ENCODE measurements at regions not wholly inside any gene's neighbourhood (a gene's known extent, or its start where the extent isn't known, plus 50 kb on each side); places are given as distances from the start of the nearest gene placed in this dataset.

- DNase-seq (ENCODE audit: low read depth, low spot score) = peak; percentile 93
- no peaks in the 10 kb centered on the region for H3K9me3 ChIP-seq (ENCODE audit: control insufficient read depth, insufficient read depth, low read length)
- peak overlapping the region; percentile 93 for H3K27ac ChIP-seq (ENCODE audit: low read depth, low read length)
- CTCF ChIA-PET = interaction anchor here (0.5 kb wide), 1 partner anchor 71 kb away, joined by 5 read pairs; the partner anchor contains the start of gene ULK4
- POLR2A ChIA-PET = interaction anchor here (0.6 to 1.3 kb wide), 5 partner anchors 9 to 29 kb away, joined by 3 to 5 read pairs (median 4); no protein-coding TSS in a partner anchor
- TF ChIP-seq CTCF (IDR thresholded peaks at IDR 0.05; ENCODE audit: low read depth, low read length) = no peak
- no peaks in the 10 kb centered on the region for H3K27me3 ChIP-seq (ENCODE audit: control insufficient read depth, insufficient read depth, low read length)
- peak overlapping the region; percentile 27 for H3K4me3 ChIP-seq (ENCODE audit: low read depth, low read length)
Observed at GRCh38 chr3:42032693-42033349, 58.3 kb upstream of the TRAK1 start.

- DNase-seq (ENCODE audit: low read depth, low spot score) = no peak
- Histone ChIP-seq H3K9me3 (ENCODE audit: control insufficient read depth, insufficient read depth, low read length) (no peaks in the 10 kb centered on the region), H3K4me3 (ENCODE audit: low read depth, low read length) (no peak overlapping the region), H3K27me3 (ENCODE audit: control insufficient read depth, insufficient read depth, low read length) (no peaks in the 10 kb centered on the region), H3K27ac (ENCODE audit: low read depth, low read length) (peak overlapping the region; percentile 65)
- TF ChIP-seq CTCF (IDR thresholded peaks at IDR 0.05; ENCODE audit: low read depth, low read length) = no peak
- ChIA-PET POLR2A (interaction anchor here (0.6 to 1.3 kb wide), 3 partner anchors 8 to 114 kb away, joined by 3 to 5 read pairs (median 3); no protein-coding TSS in a partner anchor), CTCF (no interaction called here)
Observed at GRCh38 chr3:42031808-42032480, 59.2 kb upstream of the TRAK1 start.

- Histone ChIP-seq H3K27me3 (ENCODE audit: control insufficient read depth, insufficient read depth, low read length) (no peaks in the 10 kb centered on the region), H3K9me3 (ENCODE audit: control insufficient read depth, insufficient read depth, low read length) (no peaks in the 10 kb centered on the region), H3K4me3 (ENCODE audit: low read depth, low read length) (no peak overlapping the region), H3K27ac (ENCODE audit: low read depth, low read length) (no peak overlapping the region)
- no peak for DNase-seq (ENCODE audit: low read depth, low spot score)
- POLR2A ChIA-PET = no interaction called here
- TF ChIP-seq CTCF (IDR thresholded peaks at IDR 0.05; ENCODE audit: low read depth, low read length) = no peak
- CTCF ChIA-PET = no interaction called here
Observed at GRCh38 chr3:42028474-42028873, 62.7 kb upstream of the TRAK1 start.

- DNase-seq (ENCODE audit: low read depth, low spot score) = no peak
- H3K4me3 ChIP-seq (ENCODE audit: low read depth, low read length) = no peak overlapping the region
- CTCF ChIA-PET = interaction anchor here (1.0 to 1.6 kb wide), 2 partner anchors 20 to 72 kb away, joined by 3 to 14 read pairs; no protein-coding TSS in a partner anchor
- H3K27ac ChIP-seq (ENCODE audit: low read depth, low read length) = no peak overlapping the region
- TF ChIP-seq CTCF (IDR thresholded peaks at IDR 0.05; ENCODE audit: low read depth, low read length) = no peak
- POLR2A ChIA-PET = no interaction called here
- no peaks in the 10 kb centered on the region for H3K27me3 ChIP-seq (ENCODE audit: control insufficient read depth, insufficient read depth, low read length)
- H3K9me3 ChIP-seq (ENCODE audit: control insufficient read depth, insufficient read depth, low read length) = no peaks in the 10 kb centered on the region
Observed at GRCh38 chr3:42027571-42027970, 63.6 kb upstream of the TRAK1 start.

All from AG04450 (cell line).